ENCODE measurements at regions not wholly inside any gene's neighbourhood (a gene's known extent, or its start where the extent isn't known, plus 50 kb on each side); places are given as distances from the start of the nearest gene placed in this dataset.

DNA sequence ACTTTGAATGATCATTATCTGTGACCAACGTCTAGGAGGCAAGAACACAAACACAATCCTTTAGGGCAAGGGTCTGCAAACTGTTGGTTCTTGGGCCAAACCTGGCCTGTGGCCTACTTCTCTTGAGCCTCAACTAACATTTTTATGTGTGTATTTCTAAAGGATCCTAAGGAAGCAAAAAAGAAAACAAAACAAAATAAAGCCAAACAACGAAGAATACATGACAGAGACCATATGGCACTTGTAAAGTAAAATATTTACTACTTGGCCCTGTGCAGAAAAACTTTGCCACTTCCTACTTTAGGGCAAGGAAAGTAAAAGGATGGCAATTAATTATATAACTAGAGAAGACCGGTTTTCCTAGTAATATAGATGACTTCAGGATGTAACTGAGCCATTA lies 1056.2 kb downstream of the EPHA7 start:
- DNase-seq: no peak

DNA sequence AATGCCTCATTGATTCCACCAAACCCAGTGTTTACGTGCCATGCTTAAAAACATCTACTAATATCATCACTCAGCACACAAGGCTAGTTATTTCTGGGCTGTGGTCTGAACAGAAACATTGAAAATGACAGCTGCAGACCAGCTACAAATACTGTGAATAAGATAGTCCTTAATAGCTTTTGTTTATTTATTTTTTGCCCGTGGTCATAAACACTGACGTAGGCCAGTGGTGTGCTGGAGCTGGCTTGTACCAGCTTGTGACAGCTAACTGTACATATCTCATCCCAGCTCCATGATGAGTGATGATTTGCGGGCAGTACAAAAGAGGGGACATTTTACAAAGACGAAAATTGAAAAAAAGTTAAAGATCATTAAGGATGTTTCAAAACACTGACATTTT lies 1057.0 kb downstream of the EPHA7 start:
- no peak for DNase-seq

DNA sequence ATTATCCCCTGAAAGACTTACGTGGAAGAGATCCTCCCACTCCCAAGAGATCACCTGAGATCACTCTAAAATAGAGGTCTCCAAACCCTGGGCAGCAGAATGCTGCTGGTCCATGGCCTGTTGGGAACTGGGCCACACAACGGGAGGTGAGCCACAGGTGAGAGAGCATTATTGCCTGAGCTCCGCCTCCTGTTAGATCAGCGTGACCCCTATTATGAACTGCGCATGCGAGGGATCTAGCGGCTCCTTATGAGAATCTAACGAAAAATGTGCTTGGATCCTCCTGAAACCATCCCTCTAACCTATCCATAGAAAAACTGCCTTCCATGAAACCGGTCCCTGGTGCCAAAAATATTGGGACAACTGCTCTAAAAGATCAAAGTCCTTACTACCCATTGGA lies 1057.4 kb downstream of the EPHA7 start:
- no peak for DNase-seq

DNA sequence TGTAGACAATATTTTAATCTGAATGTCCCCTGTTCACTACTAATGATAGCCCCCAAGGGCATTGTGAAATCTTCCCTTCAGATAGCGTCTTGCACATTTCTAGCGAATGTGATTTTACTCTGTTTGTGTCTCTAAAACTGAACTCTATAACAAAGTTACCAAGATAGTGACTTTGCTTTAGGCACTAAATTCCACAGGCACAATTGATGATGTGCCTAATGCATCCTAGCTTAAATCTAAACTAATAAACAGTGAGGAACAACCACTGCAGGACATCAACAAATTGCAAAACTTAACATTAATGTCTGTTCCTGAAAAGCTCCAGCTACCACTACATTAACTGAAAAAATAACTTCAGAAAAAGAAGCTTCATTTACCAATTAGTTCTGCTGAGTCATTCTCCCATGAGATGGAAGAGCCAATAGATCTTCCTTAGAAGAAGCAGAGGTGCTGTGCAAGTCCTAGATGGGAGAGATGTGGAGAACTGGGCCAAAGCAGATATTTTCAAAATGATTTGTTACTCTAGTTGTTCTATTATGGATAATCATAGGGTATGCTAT lies 1065.0 kb downstream of the EPHA7 start:
- no peak for DNase-seq

DNA sequence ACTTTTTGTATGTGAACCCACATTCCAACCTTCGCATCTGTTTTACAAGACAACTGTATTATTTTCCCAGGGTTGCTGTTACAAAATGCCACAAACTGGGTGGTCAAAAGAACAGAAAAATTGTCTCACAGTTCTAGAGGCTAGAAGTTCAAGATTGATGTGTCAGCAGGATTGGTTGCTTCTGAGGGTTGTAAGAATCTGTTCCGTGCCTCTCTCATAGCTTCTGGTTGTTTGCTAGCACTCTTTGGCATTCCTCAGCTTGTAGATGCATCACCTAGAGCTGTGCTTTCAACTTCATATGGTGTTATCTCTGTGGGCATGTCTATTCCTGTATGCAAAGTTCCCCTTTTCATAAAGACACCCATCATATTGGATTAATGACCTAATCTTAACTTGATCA lies 1067.2 kb downstream of the EPHA7 start:
- no peak for DNase-seq

DNA sequence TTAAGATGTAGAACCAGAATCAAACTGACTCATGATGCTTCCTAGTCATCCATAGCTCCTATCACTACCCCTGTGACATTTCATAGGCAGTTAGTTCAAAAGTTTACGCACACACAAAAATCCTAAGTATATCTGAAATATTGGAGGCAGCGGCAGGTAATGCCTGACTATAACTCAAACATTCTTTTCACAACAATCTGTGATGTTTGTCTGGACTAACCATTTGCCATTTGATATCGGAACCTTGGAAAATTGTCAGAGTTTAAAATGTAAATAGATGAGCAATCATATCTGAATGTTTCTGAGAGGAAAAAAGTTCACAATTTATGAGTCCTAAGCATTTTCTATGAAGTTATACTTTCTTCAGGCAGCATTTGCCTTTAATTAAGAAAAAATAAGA lies 1078.2 kb downstream of the EPHA7 start:
- DNase-seq: no peak

DNA sequence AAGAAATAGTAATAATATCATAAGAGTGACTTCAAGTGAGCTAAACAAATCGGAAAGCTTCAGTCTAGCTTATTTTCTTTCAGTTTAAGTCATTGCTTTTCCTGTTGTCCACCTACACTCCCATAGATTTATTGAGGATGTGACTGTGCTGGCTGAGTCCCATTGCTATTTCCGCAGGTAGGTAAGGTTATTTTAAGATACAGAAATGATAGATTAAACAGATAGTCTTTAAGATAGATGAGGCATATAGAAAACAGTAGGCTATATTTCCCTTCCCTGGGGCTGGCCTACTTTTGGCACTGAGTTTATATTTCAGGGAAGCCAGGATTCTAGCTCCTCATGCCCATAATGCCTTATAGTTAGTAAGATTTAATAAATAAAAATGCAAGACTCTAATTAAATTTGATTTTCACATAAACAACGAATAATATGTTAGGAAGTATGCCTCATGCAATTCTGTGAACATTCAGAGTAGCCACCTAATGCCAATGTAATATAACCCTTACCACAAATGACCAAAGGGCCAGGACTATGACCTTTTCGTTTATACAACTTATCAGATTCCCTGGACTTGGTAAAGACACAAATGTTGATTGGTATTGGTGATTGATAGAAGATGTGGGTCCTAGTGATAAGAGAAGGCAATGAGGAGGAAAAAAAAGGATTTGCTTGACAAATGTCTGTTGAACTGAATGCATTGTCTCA lies 1079.3 kb downstream of the EPHA7 start:
- no peak for DNase-seq

DNA sequence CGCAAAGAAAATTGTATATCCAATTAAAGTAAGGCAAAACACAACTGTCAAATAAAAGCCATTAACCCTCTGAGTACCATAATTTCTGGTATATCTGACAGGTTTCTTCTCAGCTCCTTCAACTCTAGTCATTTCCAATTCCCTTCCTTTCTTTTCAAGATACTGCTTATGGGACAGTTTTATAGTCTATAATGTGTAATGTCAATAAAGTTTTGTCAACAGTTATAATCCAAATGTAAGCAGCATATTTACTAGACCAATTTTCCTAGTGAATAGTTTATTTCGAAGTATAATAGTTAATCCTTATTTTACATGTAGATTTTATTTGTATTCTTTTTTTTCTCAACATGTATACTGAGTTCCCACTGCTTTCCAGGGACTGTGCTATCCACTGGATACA lies 1081.8 kb downstream of the EPHA7 start:
- DNase-seq: no peak

DNA sequence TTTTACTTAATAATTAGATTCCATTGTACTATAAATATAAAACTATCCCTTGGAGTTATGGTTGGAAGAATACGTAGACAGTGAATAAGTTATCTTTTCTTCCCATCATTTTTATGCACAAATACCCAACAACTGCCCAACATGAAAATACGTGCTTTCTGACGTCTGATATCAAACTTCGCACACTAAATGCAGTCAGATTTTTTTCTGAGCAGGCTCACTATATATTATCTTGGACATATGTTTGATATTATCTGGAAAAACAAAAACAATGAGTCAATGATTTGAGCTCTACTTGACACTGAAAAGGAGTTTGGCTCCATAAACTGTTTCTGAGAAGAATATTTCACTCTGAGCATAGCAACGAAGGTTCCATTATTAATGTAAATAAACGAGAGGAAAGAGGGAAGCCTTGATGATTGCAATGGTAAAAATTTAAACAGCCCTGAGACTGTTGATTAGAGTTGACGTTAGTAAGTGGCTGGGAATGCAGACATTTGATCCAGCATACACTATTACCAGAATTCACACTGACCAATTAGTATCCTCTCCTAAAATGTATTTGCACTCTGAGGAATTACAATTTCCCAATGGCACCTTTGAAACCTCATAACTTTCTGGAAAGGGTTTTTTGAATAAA lies 1090.0 kb downstream of the EPHA7 start:
- no peak for DNase-seq

DNA sequence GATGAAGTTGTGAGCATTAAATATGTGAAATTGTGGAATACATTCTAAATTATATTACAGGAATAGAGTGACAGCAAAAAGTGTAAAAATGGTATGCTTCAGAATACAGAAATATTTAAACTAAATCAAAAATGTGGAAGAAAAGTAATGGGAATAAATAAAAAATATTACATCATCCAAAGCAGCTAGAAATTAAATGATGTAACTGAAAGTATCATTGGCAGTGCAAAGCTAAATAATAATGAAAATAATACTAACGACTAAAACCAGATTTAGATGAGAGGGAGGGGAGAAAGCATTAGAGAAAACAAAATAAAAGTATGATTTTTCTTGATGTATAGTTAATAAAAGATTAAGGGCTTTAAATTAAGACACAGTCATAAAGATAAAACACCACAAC lies 1104.0 kb downstream of the EPHA7 start:
- DNase-seq: no peak

DNA sequence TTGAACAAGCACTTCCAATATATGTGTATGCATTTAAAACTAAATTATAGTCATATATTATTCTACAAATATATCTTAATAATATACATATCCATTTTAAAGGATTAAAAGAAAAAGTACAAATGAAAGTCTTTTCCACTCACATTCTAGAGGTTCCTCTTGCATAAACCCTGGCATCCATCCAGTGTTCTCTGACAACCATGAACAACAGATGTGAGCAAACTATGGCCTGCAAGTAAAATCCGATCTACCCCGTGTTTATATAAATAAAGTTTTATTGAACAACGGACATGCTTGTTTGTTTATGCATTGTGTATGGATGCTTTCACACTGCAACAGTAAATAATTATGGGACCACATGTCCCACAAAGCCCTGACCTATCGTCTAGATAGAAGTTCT lies 1122.3 kb downstream of the EPHA7 start:
- no peak for DNase-seq

DNA sequence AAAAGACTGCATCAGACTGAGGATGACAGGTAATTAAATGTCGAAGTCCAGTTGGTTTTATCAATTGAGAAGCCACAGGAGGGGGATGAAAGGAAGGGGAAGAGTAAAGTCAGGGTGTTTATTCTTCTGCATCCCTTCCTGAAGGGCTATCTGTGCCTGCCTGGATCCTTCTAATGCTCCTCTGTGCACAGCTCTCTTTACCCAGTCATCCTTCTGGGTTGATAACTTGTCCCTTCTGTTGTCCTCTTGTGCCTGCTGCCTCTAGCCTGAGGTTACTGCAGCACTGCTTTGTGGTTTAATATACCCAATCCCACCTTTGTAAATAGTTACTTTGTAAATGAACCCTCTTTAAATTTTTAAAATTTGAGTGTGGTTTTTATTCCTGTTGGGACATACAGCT lies 1127.3 kb downstream of the EPHA7 start:
- no peak for DNase-seq

DNA sequence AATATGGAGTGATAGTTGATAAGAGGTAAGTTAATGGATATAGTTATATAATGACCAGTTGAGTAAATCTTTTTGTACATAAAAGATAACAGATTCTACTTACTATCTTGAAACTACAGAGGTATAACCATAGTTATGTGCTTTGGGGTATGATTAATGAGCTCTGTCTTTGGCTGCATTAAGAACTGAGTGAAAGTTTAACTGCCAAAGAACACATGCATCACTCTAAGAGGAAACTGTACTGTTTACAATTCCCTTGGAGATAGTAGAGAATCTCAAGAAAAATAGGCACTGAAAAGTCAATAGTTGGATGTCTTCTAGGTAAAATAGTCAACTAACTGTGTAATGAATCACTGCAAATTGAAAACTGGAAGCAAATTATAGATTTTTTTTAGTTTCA lies 1129.5 kb downstream of the EPHA7 start:
- no peak for DNase-seq

DNA sequence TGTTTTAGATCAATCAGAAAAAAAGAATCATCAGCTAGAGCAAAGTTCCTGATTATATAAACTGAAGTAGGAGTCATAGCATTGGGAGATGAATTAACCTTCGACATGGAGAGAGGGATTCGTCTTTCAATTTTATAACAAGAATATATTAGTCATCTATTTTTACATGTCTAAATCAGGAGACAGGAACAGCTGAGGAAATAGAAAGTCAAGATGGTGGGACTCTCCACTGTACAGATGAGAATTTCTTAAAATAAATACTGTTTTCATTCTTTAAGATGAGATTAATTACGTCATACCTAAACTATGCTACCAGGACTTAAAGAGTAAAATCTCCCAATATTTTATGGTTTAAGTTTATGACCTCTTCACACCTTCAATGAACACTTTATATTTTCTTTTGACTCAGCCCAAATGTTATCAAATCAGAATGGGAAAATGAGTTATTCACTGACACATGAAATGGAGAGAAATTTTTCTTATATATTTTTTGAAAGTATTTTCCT lies 1137.7 kb downstream of the EPHA7 start:
- no peak for DNase-seq

DNA sequence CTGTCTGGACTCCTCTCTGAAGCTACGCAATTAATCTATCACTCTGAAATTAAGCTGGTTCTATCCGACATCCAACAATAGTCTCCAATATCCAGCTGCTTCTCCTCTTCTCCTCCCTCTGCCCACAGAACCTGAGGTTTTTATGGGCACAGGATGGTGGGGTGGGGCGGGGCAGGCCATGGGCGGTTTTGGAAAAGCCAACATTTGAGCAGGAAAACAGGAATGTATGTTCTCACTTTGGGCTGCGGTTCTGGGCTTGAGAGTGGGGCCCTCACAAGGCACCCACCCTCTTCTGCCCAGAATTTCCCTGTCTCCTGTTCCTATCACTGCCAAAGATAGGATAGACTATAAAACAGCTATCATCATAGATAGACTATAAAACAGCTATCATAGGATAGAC lies 1144.2 kb downstream of the EPHA7 start:
- DNase-seq: no peak

DNA sequence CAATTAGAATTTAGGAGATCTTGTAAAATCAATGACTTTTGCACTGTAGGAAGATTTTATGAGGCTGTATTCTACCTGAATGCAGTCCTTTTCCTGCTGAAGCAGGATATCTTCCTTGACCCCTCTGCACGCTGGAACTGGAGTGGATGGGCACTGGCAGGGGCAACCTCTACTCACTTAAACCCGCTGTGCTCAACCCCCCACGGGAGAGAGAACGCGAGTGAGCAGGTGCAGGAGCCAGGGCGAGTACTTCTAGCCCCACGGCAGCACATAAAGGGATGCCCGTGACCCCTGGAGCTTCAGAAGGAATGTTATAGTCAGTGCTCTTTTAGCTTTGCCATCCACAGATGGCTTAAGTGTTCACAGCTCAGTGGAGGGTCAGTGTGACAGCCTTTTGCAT lies 1144.8 kb downstream of the EPHA7 start:
- no peak for DNase-seq

DNA sequence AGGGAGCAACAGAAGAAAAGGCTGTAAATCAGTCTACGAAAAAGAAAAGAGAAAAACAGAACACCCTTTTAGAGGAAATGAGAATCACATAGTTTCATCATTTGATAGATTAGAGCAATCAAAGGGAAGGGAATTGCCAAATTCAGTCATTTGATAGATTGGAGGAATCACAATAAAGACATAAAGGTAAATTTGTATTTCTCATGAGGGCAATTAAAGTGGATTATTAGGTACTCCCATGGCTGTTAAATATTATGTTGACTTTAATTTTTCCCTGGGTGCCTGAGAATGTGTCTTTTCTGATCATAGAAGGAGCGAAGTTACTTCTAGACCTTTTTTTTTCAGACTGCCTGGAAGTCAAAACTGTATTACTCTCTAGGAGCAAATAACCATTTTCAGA lies 1145.7 kb downstream of the EPHA7 start:
- DNase-seq: no peak

DNA sequence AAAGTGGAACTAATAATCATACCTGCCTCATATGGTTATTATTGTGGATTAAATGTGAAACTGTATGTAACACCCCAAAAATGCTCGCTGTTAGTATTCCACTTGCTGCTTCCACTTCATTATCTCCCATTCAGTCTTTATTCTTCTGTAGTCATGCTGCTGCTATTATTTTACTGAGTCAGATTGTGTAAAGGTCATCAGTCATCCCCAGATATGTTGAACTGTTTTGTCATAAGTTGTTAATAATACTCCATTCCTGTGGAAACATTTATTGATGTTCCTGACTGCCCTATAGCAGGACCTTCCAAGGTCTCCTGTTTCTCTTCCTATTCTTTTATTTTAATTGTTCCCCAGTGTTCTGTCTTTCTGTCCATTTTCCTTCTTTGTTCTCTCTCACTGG lies 1148.3 kb downstream of the EPHA7 start:
- DNase-seq: no peak

DNA sequence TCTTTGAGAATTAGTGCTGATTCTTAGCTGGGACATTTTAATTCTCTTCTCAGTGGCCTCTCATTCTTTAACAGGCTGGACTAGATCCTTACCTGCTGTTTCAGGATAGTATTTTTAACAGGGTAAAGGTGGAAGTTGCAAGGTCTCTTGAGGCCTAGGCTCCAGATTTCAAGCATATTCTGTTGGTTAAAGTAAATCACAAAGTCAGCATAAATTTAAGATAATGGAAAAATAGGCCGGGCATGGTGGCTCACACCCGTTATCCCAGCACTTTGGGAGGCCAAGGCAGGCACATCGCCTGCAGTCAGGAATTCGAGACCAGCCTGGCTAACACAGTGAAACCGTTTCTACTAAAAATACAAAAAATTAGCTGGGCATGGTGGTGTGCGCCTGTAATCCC lies 1149.0 kb downstream of the EPHA7 start:
- no peak for DNase-seq

DNA sequence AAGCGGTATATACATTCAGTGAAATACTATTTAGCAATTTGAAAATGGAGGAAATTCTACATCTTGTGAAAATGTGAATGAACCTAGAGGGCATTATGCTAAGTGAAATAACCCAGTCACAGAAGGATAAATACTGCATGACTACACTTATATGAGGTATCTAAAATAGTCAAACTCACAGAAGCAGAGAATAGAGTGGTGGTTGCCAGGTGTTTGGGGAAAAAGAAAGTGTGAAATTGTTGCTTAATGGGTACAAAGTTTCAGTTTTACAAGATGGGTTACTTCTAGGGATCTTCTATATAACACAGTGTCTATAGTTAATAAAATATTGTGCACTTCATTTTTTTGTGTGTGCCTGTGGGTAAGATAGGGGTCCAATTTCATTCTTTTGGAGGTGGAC lies 1152.0 kb downstream of the EPHA7 start:
- no peak for DNase-seq

DNA sequence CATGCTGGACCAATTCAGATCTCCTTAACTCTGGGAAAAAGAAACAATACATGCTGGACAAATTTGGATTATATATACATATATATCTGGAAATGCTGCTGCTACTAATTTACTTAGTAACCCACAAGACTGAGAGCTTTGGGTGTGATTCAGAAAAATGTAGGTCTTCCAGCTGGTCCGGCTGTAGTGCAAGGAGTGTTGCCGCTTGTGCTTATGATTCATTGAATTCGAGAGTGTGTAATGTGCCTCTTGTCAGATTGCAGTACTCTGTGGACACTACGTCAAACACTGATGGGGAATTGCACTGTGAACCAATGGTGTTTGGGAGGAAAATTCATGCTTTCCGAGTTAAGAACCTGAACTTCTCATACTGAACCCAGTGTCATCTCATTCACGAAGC lies 1155.5 kb downstream of the EPHA7 start:
- no peak for DNase-seq

DNA sequence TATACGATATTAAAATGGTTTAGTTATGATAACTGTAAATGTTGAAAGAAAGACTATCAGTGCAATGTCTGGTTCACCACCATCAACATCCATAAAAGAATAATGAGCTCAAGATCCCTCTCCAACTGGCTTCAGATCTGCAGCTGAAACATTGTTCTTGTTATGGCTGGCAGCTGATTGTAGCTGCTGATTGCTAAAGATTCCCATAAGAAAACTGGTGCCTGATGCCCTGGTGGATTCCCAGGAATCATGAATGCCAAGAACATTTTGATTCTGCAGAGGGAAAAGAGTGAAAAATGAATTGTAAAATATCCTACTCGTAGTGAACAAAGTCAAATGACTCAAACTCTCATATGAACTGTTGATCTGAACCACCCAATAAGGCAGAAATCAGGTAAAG lies 1160.2 kb downstream of the EPHA7 start:
- no peak for DNase-seq

DNA sequence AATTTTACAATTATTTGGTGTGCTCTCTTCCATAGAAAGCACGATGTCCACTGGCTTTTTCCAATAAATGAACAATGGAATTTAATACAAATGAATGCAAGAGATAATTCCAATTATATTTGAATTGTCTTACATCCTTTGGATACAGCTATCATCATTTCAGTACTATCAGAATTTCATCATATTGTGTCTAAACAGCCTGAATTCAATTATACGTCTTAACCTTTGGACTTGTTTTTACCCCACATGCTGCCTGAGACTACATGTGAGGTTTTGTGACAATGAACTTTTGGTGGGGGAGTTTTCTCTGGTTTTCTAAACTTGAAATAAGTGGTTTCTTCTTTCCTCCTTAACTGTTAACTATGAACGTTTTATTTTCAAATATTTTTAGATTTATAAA lies 1176.0 kb downstream of the EPHA7 start:
- DNase-seq: no peak

DNA sequence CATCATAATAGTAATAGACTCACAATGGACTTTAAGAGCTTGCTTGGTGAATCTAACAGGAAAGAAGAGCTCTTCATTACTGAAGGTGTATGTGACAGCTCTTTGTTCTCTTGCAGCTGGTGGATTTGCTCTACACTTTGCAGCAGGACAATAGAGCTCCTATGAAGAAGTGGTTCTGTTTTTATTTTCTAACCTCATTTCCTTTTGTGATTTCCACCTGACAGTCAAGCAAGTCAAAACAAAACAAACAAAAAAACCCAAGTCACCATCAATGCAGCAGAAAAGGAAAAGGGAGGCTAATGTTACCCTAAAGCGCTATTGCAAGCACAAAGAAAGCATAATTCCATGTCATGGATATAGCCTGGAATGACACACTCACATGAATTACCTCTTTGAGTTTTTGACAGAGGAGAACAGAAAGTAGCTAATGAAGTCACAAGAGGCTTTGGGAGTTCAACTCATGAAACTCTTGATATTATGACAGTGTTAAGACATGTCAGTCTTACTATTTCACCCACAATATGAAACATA lies 1188.1 kb downstream of the EPHA7 start:
- no peak for DNase-seq
